ENCODE measurements at regions not wholly inside any gene's neighbourhood (a gene's known extent, or its start where the extent isn't known, plus 50 kb on each side); places are given as distances from the start of the nearest gene placed in this dataset.

- Histone ChIP-seq H3K9me3 (no peaks in the 10 kb centered on the region), H3K27me3 (replicated peaks; ENCODE audit: insufficient read depth) (no peaks in the 10 kb centered on the region), H3K4me3 (no peak overlapping the region), H3K4me1 (ENCODE audit: control insufficient read depth in 1 of 2, low read depth in 2 of 2) (no peaks in the 10 kb centered on the region), H3K36me3 (no peaks in the 10 kb centered on the region), H3K27ac (no peak overlapping the region)
- peak; percentile 35 for ATAC-seq (ENCODE audit: insufficient number of reproducible peaks, low FRiP score, low read depth)
- no peak for DNase-seq (ENCODE audit: low spot score)
- TF ChIP-seq, protein P1, sequence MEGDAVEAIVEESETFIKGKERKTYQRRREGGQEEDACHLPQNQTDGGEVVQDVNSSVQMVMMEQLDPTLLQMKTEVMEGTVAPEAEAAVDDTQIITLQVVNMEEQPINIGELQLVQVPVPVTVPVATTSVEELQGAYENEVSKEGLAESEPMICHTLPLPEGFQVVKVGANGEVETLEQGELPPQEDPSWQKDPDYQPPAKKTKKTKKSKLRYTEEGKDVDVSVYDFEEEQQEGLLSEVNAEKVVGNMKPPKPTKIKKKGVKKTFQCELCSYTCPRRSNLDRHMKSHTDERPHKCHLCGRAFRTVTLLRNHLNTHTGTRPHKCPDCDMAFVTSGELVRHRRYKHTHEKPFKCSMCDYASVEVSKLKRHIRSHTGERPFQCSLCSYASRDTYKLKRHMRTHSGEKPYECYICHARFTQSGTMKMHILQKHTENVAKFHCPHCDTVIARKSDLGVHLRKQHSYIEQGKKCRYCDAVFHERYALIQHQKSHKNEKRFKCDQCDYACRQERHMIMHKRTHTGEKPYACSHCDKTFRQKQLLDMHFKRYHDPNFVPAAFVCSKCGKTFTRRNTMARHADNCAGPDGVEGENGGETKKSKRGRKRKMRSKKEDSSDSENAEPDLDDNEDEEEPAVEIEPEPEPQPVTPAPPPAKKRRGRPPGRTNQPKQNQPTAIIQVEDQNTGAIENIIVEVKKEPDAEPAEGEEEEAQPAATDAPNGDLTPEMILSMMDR (IDR thresholded peaks at IDR 0.05) = no peak
Measured at GRCh38 chr2:223477318-223477717, 124.8 kb downstream of the SCG2 start.

DNA sequence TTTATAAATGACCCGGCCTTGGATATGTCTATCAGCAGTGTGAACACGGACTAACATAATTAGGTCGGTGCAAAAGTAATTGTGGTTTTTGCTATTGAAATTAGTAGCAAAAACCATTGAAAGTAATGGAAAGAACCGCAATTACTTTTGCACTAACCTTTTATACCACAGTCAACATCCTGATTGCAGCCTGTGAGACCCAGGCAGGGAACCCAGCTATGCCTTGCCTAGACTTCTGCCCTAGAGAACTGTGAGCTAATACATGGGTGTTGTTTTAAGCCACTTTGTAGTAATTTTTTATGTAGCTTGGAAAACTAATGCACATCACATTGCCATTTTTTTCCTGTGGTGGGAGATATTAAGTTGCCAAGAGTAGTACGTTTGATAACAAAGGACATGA lies 120.7 kb downstream of the SCG2 start:
- Histone ChIP-seq H3K27me3 (replicated peaks; ENCODE audit: insufficient read depth) (no peaks in the 10 kb centered on the region), H3K9me3 (no peaks in the 10 kb centered on the region), H3K4me3 (no peak overlapping the region), H3K27ac (no peak overlapping the region), H3K36me3 (no peaks in the 10 kb centered on the region), H3K4me1 (ENCODE audit: control insufficient read depth in 1 of 2, low read depth in 2 of 2) (no peaks in the 10 kb centered on the region)
- ATAC-seq (ENCODE audit: insufficient number of reproducible peaks, low FRiP score, low read depth) (no peak), DNase-seq (ENCODE audit: low spot score) (no peak)
- TF ChIP-seq, protein P1 (IDR thresholded peaks at IDR 0.05) = no peak

GRCh38 chr2:223486751-223487150 lies 115.4 kb downstream of the SCG2 start:
- TF ChIP-seq, protein P1 (IDR thresholded peaks at IDR 0.05) = no peak
- DNase-seq (ENCODE audit: low spot score) (no peak), ATAC-seq (ENCODE audit: insufficient number of reproducible peaks, low FRiP score, low read depth) (no peak)
- Histone ChIP-seq H3K4me1 (ENCODE audit: control insufficient read depth in 1 of 2, low read depth in 2 of 2) (no peaks in the 10 kb centered on the region), H3K9me3 (no peaks in the 10 kb centered on the region), H3K36me3 (no peaks in the 10 kb centered on the region), H3K27ac (no peak overlapping the region), H3K27me3 (replicated peaks; ENCODE audit: insufficient read depth) (no peaks in the 10 kb centered on the region), H3K4me3 (no peak overlapping the region)

DNA sequence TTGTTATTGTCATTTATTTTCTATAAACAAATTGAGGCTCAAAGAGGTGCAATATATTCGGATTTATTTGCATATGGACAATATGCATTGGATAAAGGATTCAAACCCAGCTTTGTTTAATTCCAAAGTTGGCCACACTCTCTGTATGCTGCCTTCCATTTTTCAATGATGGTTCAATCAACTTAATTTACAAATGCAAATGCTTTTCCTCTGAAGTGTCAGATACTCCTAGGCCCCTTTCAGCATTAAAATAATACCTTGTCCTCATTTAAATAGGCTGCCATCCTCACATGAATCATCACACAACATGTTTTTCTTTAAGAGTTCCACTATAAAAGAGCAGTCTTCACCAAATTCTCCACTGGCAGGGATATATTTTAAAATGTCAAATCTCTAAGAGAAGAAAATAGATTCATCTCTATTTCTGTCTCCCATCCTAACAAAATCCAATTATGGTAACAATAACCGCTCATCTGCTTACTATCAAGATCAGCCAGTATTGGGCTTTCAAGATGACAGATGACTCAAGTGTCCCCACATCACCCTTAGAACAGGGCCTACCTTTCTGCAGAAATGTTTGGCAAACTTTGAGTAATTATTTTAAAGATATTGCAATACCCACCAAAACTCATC lies 114.8 kb downstream of the SCG2 start:
- Histone ChIP-seq H3K4me3 (no peak overlapping the region), H3K4me1 (ENCODE audit: control insufficient read depth in 1 of 2, low read depth in 2 of 2) (no peaks in the 10 kb centered on the region), H3K27me3 (replicated peaks; ENCODE audit: insufficient read depth) (no peaks in the 10 kb centered on the region), H3K9me3 (no peaks in the 10 kb centered on the region), H3K27ac (no peak overlapping the region), H3K36me3 (no peaks in the 10 kb centered on the region)
- TF ChIP-seq, protein P1 (IDR thresholded peaks at IDR 0.05) = no peak
- DNase-seq (ENCODE audit: low spot score) (no peak), ATAC-seq (ENCODE audit: insufficient number of reproducible peaks, low FRiP score, low read depth) (no peak)

DNA sequence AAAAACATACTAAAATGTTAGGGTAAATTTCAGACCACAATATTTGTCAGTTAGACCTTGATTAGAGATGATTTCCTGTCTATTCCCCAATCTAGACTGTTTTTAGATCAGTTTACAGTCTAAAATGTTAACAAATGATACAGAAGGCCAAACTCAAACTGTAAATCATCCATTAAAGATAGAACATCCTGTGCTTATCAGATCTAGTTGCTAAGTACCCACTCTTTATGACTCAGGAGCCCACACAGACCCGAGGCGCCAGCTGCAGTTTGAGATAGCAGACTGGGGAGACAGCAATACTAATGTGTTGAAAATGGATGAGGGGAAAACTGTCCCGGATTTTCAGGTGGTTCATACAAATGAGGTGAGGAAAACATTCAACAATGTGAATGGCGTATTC lies 113.3 kb downstream of the SCG2 start:
- ATAC-seq (ENCODE audit: insufficient number of reproducible peaks, low FRiP score, low read depth) = no peak
- Histone ChIP-seq H3K4me1 (ENCODE audit: control insufficient read depth in 1 of 2, low read depth in 2 of 2) (no peaks in the 10 kb centered on the region), H3K9me3 (no peaks in the 10 kb centered on the region), H3K4me3 (no peak overlapping the region), H3K27me3 (replicated peaks; ENCODE audit: insufficient read depth) (no peaks in the 10 kb centered on the region), H3K36me3 (no peaks in the 10 kb centered on the region), H3K27ac (no peak overlapping the region)
- TF ChIP-seq, protein P1 (IDR thresholded peaks at IDR 0.05) = no peak
- no peak for DNase-seq (ENCODE audit: low spot score)

Measured in thoracic aorta (tissue), 2 donors.